K562 (cell line): ENCODE measurements at regions not wholly inside any gene's neighbourhood (a gene's known extent, or its start where the extent isn't known, plus 50 kb on each side); places are given as distances from the start of the nearest gene placed in this dataset.

Experiments used
- BRCA1 ChIP-seq, 2 experiments: fragments of 450-650 bp in 1 of 2; sonication (generic) in 1 of 2; formaldehyde crosslinking in 1 of 2; IDR thresholded peaks; 2 replicates each; pipeline versions ENCODE4 v1.5.0 to v1.6.1; 2017 to 2020; ENCODE audit warnings: mild to moderate bottlenecking in 1 of 2, missing genetic modification reagents in 1 of 2
- CTCF ChIP-seq, 3 experiments: IDR thresholded peaks in 2 of 3; conservative IDR thresholded peaks in 1 of 3; 2 replicates each; pipeline ENCODE4 v1.5.1; 2011 to 2012; ENCODE audit warnings: low read length in 3 of 3, mild to moderate bottlenecking in 3 of 3, control low read depth in 2 of 3, improper control_type of control experiment in 1 of 3, inconsistent platforms in 1 of 3, low read depth in 1 of 3, mixed read lengths in 1 of 3, moderate library complexity in 1 of 3; ENCODE audit not compliant: insufficient read depth in 2 of 3
- EP300 ChIP-seq: IDR thresholded peaks from 2 replicates; pipeline ENCODE4 v1.6.1; 2012; ENCODE audit warnings: low read length, improper control_type of control experiment
- FOXM1 ChIP-seq, 2 experiments: fragments of 450-650 bp in 1 of 2; sonication (generic) in 1 of 2; formaldehyde crosslinking in 1 of 2; IDR thresholded peaks; 2 replicates each; pipeline versions ENCODE4 v1.6.1 to v1.9.0; 2017 to 2022; ENCODE audit warnings: low read depth in 2 of 2, mild to moderate bottlenecking in 2 of 2, missing genetic modification reagents in 1 of 2, moderate library complexity in 1 of 2
- HDGF ChIP-seq: fragments of 450-650 bp; IDR thresholded peaks from 2 replicates; pipeline ENCODE4 v1.6.1; 2016
- NR2C1 ChIP-seq, 2 experiments: fragments of 450-650 bp; IDR thresholded peaks; 2 replicates each; pipeline ENCODE4 v1.6.1; 2017; ENCODE audit warnings: mild to moderate bottlenecking in 2 of 2, antibody characterized with exemption in 1 of 2, inconsistent platforms in 1 of 2, missing compliant biosample characterization in 1 of 2, missing genetic modification characterization in 1 of 2
- SP1 ChIP-seq: sonication (generic); formaldehyde crosslinking; IDR thresholded peaks from 2 replicates; pipeline ENCODE4 v1.8.1; 2022; ENCODE audit warnings: mild to moderate bottlenecking, missing genetic modification reagents
- TF ChIP-seq, protein P1 (sequence below): sonication (generic); formaldehyde crosslinking; IDR thresholded peaks from 2 replicates; pipeline ENCODE4 v1.8.1; 2023; ENCODE audit warnings: mild to moderate bottlenecking, missing genetic modification reagents

- TF ChIP-seq EP300 (no peak), HDGF (no peak), BRCA1 (IDR thresholded peaks at IDR 0.05) (no peak), BRCA1 (CRISPR knock-in tag; IDR thresholded peaks at IDR 0.05) (no peak), SP1 (no peak), FOXM1 (IDR thresholded peaks at IDR 0.05; ENCODE audit: low read depth) (no peak), FOXM1 (CRISPR knock-in tag; IDR thresholded peaks at IDR 0.05; ENCODE audit: low read depth) (no peak), CTCF (IDR thresholded peaks at IDR 0.05 in 2 of 3, conservative IDR thresholded peaks at IDR 0.05 in 1 of 3; ENCODE audit: insufficient read depth in 2 of 3, low read depth in 1 of 3, low read length in 3 of 3) (no peak), NR2C1 (IDR thresholded peaks at IDR 0.05) (no peak), NR2C1 (tag; IDR thresholded peaks at IDR 0.05) (no peak)
- TF ChIP-seq, protein P1, sequence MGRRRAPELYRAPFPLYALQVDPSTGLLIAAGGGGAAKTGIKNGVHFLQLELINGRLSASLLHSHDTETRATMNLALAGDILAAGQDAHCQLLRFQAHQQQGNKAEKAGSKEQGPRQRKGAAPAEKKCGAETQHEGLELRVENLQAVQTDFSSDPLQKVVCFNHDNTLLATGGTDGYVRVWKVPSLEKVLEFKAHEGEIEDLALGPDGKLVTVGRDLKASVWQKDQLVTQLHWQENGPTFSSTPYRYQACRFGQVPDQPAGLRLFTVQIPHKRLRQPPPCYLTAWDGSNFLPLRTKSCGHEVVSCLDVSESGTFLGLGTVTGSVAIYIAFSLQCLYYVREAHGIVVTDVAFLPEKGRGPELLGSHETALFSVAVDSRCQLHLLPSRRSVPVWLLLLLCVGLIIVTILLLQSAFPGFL (CRISPR knock-in tag): no peak
Measured at GRCh38 chr12:124629117-124629516, 61.7 kb upstream of the NCOR2 start.
